ENCODE measurements at regions not wholly inside any gene's neighbourhood (a gene's known extent, or its start where the extent isn't known, plus 50 kb on each side); places are given as distances from the start of the nearest gene placed in this dataset.

GRCh38 chr5:160496784-160497183 is 75.1 kb downstream of the PTTG1 start:
- TF ChIP-seq CTCF (optimal IDR thresholded peaks at IDR 0.05 in 1 of 3, IDR thresholded peaks at IDR 0.05 in 1 of 3, conservative IDR thresholded peaks at IDR 0.05 in 1 of 3; ENCODE audit: extremely low read depth in 1 of 3, insufficient read depth in 2 of 3, low read length in 3 of 3) (no peak), EZH2 (IDR thresholded peaks at IDR 0.05; ENCODE audit: low read length) (no peak)

Data from keratinocyte (primary cell).